ENCODE measurements at regions not wholly inside any gene's neighbourhood (a gene's known extent, or its start where the extent isn't known, plus 50 kb on each side); places are given as distances from the start of the nearest gene placed in this dataset.

DNA sequence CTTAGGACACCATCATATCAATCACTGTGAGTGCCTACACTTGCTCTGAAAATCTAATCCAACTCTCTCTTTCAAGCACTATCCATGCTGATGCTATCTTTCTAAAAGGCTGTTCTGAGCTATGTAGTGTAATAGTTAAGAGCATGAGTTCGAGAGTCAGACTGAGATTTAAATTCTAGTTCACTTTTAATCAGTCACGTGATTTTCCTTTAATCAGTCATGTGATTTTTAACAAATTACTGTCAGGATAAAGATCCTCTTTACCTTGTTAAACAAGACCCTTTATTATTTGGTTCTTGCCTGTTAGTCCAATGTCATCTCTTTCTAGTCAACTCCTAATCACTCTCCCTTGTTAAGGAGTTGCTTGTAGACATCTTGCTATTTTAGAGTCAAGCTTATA lies 653.0 kb downstream of the RPL10L start:
- CTCF ChIA-PET = no interaction called here

DNA sequence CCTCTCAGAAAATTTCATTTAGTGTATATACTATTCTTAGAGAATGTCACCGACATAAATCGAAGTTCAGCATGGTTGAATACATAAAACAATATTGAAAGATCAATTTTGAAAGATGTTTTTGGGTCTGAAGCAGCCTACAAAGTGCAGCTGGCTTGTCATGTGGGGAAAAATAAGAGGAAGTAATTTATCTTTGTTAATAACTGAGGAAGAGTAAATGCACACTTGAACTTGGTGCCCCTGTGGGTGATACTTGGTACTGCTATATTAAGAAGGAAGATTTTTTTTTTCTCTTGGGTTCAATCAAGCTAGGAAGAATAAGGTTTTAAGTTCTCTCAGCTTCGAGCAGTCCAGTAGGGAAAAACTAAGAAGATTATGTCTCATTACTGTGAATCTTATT lies 661.3 kb downstream of the RPL10L start:
- POLR2A ChIA-PET = no interaction called here
- WGBS (ENCODE audit: insufficient coverage) = 100% methylated on average over 2 of the region's 3 CpGs

More for the DNA sequence above, 653.0 kb downstream of the RPL10L start:
- DNase-seq = no peak
- no peaks in the 10 kb centered on the region for H3K36me3 ChIP-seq (ENCODE audit: control insufficient read depth in 4 of 4, insufficient read depth in 4 of 4, low read length in 3 of 4)
- no CpG with 5 or more reads among the region's 2 CpGs for WGBS (ENCODE audit: insufficient coverage)
- H3K27me3 ChIP-seq (replicated peaks in 2 of 5; ENCODE audit: control insufficient read depth in 4 of 5, insufficient read depth in 5 of 5, low read length in 4 of 5) = no peaks in the 10 kb centered on the region
- no peak overlapping the region for H3K4me3 ChIP-seq (ENCODE audit: control insufficient read depth in 1 of 7, extremely low read depth in 1 of 7, insufficient read depth in 4 of 7, low read depth in 2 of 7, low read length in 6 of 7)
- H3K4me1 ChIP-seq (ENCODE audit: control extremely low read depth in 1 of 4, control insufficient read depth in 4 of 4, insufficient read depth in 4 of 4, low read length in 3 of 4) = no peaks in the 10 kb centered on the region
- no peak overlapping the region for H3K27ac ChIP-seq (ENCODE audit: insufficient read depth in 1 of 2, low read depth in 1 of 2, low read length in 2 of 2, poor library complexity in 1 of 2, severe bottlenecking in 2 of 2)
- H3K9me3 ChIP-seq (ENCODE audit: control extremely low read depth in 1 of 5, control insufficient read depth in 4 of 5, insufficient read depth in 2 of 5, low read depth in 1 of 5, low read length in 4 of 5) = no peaks in the 10 kb centered on the region
- POLR2A ChIA-PET = no interaction called here

DNA sequence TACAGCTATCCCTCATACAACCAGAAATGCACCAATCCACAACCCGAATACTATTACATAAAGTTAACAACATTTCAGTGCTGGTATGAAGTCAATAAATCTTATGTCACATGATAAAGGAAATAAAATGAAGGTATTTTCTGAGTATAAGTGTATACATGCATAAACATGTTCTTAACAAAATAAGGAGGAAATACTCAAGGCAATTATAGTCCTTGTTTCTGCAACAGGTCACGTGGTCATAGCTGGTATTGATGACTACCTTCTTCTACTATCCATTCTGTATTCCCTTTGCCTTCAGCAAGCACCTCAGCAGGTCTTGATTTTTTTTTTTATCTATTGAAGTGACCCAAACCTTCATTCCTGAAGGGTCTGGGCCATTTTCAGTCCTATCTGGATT lies 675.6 kb downstream of the RPL10L start:
- no peaks in the 10 kb centered on the region for H3K27me3 ChIP-seq (replicated peaks in 2 of 5; ENCODE audit: control insufficient read depth in 4 of 5, insufficient read depth in 5 of 5, low read length in 4 of 5)
- no peaks in the 10 kb centered on the region for H3K4me1 ChIP-seq (ENCODE audit: control extremely low read depth in 1 of 4, control insufficient read depth in 4 of 4, insufficient read depth in 4 of 4, low read length in 3 of 4)
- no peaks in the 10 kb centered on the region for H3K9me3 ChIP-seq (ENCODE audit: control extremely low read depth in 1 of 5, control insufficient read depth in 4 of 5, insufficient read depth in 2 of 5, low read depth in 1 of 5, low read length in 4 of 5)
- CTCF ChIA-PET = no interaction called here
- POLR2A ChIA-PET = no interaction called here
- no peak overlapping the region for H3K4me3 ChIP-seq (ENCODE audit: control insufficient read depth in 1 of 7, extremely low read depth in 1 of 7, insufficient read depth in 4 of 7, low read depth in 2 of 7, low read length in 6 of 7)
- H3K27ac ChIP-seq (ENCODE audit: insufficient read depth in 1 of 2, low read depth in 1 of 2, low read length in 2 of 2, poor library complexity in 1 of 2, severe bottlenecking in 2 of 2) = no peak overlapping the region
- no peaks in the 10 kb centered on the region for H3K36me3 ChIP-seq (ENCODE audit: control insufficient read depth in 4 of 4, insufficient read depth in 4 of 4, low read length in 3 of 4)
- no peak for DNase-seq
- no CpG with 5 or more reads among the region's 2 CpGs for WGBS (ENCODE audit: insufficient coverage)

More for the DNA sequence above, 661.3 kb downstream of the RPL10L start:
- H3K27me3 ChIP-seq (replicated peaks in 2 of 5; ENCODE audit: control insufficient read depth in 4 of 5, insufficient read depth in 5 of 5, low read length in 4 of 5) = no peaks in the 10 kb centered on the region
- no peak for DNase-seq
- no peaks in the 10 kb centered on the region for H3K4me1 ChIP-seq (ENCODE audit: control extremely low read depth in 1 of 4, control insufficient read depth in 4 of 4, insufficient read depth in 4 of 4, low read length in 3 of 4)
- no peaks in the 10 kb centered on the region for H3K36me3 ChIP-seq (ENCODE audit: control insufficient read depth in 4 of 4, insufficient read depth in 4 of 4, low read length in 3 of 4)
- CTCF ChIA-PET = no interaction called here
- no peaks in the 10 kb centered on the region for H3K9me3 ChIP-seq (ENCODE audit: control extremely low read depth in 1 of 5, control insufficient read depth in 4 of 5, insufficient read depth in 2 of 5, low read depth in 1 of 5, low read length in 4 of 5)
- no peak overlapping the region for H3K4me3 ChIP-seq (ENCODE audit: control insufficient read depth in 1 of 7, extremely low read depth in 1 of 7, insufficient read depth in 4 of 7, low read depth in 2 of 7, low read length in 6 of 7)
- no peak overlapping the region for H3K27ac ChIP-seq (ENCODE audit: insufficient read depth in 1 of 2, low read depth in 1 of 2, low read length in 2 of 2, poor library complexity in 1 of 2, severe bottlenecking in 2 of 2)

GRCh38 chr14:45972416-45972815 lies 679.2 kb downstream of the RPL10L start:
- Histone ChIP-seq H3K4me1 (ENCODE audit: control extremely low read depth in 1 of 4, control insufficient read depth in 4 of 4, insufficient read depth in 4 of 4, low read length in 3 of 4) (no peaks in the 10 kb centered on the region), H3K27me3 (replicated peaks in 2 of 5; ENCODE audit: control insufficient read depth in 4 of 5, insufficient read depth in 5 of 5, low read length in 4 of 5) (no peaks in the 10 kb centered on the region), H3K36me3 (ENCODE audit: control insufficient read depth in 4 of 4, insufficient read depth in 4 of 4, low read length in 3 of 4) (no peaks in the 10 kb centered on the region), H3K27ac (ENCODE audit: insufficient read depth in 1 of 2, low read depth in 1 of 2, low read length in 2 of 2, poor library complexity in 1 of 2, severe bottlenecking in 2 of 2) (no peak overlapping the region), H3K9me3 (ENCODE audit: control extremely low read depth in 1 of 5, control insufficient read depth in 4 of 5, insufficient read depth in 2 of 5, low read depth in 1 of 5, low read length in 4 of 5) (no peaks in the 10 kb centered on the region), H3K4me3 (ENCODE audit: control insufficient read depth in 1 of 7, extremely low read depth in 1 of 7, insufficient read depth in 4 of 7, low read depth in 2 of 7, low read length in 6 of 7) (no peak overlapping the region)
- ChIA-PET CTCF (no interaction called here), POLR2A (no interaction called here)
- no peak for DNase-seq
- 87% methylated on average over 3 of the region's 4 CpGs for WGBS (ENCODE audit: insufficient coverage)

GRCh38 chr14:45970621-45971020 lies 681.0 kb downstream of the RPL10L start:
- Histone ChIP-seq H3K4me1 (ENCODE audit: control extremely low read depth in 1 of 4, control insufficient read depth in 4 of 4, insufficient read depth in 4 of 4, low read length in 3 of 4) (no peaks in the 10 kb centered on the region), H3K4me3 (ENCODE audit: control insufficient read depth in 1 of 7, extremely low read depth in 1 of 7, insufficient read depth in 4 of 7, low read depth in 2 of 7, low read length in 6 of 7) (no peak overlapping the region), H3K27ac (ENCODE audit: insufficient read depth in 1 of 2, low read depth in 1 of 2, low read length in 2 of 2, poor library complexity in 1 of 2, severe bottlenecking in 2 of 2) (no peak overlapping the region), H3K36me3 (ENCODE audit: control insufficient read depth in 4 of 4, insufficient read depth in 4 of 4, low read length in 3 of 4) (no peaks in the 10 kb centered on the region), H3K27me3 (replicated peaks in 2 of 5; ENCODE audit: control insufficient read depth in 4 of 5, insufficient read depth in 5 of 5, low read length in 4 of 5) (no peaks in the 10 kb centered on the region), H3K9me3 (ENCODE audit: control extremely low read depth in 1 of 5, control insufficient read depth in 4 of 5, insufficient read depth in 2 of 5, low read depth in 1 of 5, low read length in 4 of 5) (no peaks in the 10 kb centered on the region)
- DNase-seq = no peak
- POLR2A ChIA-PET = no interaction called here
- CTCF ChIA-PET = no interaction called here
- 100% methylated on average over 1 of the region's 1 CpG for WGBS (ENCODE audit: insufficient coverage)

- H3K4me3 ChIP-seq (ENCODE audit: control insufficient read depth in 1 of 7, extremely low read depth in 1 of 7, insufficient read depth in 4 of 7, low read depth in 2 of 7, low read length in 6 of 7) = no peak overlapping the region
- H3K27ac ChIP-seq (ENCODE audit: insufficient read depth in 1 of 2, low read depth in 1 of 2, low read length in 2 of 2, poor library complexity in 1 of 2, severe bottlenecking in 2 of 2) = no peak overlapping the region
- no peak for DNase-seq
- H3K36me3 ChIP-seq (ENCODE audit: control insufficient read depth in 4 of 4, insufficient read depth in 4 of 4, low read length in 3 of 4) = no peaks in the 10 kb centered on the region
- H3K4me1 ChIP-seq (ENCODE audit: control extremely low read depth in 1 of 4, control insufficient read depth in 4 of 4, insufficient read depth in 4 of 4, low read length in 3 of 4) = no peaks in the 10 kb centered on the region
- ChIA-PET CTCF (no interaction called here), POLR2A (no interaction called here)
- no peaks in the 10 kb centered on the region for H3K9me3 ChIP-seq (ENCODE audit: control extremely low read depth in 1 of 5, control insufficient read depth in 4 of 5, insufficient read depth in 2 of 5, low read depth in 1 of 5, low read length in 4 of 5)
- 100% methylated on average over 1 of the region's 1 CpG for WGBS (ENCODE audit: insufficient coverage)
- H3K27me3 ChIP-seq (replicated peaks in 2 of 5; ENCODE audit: control insufficient read depth in 4 of 5, insufficient read depth in 5 of 5, low read length in 4 of 5) = no peaks in the 10 kb centered on the region
Measured at GRCh38 chr14:45968037-45968436, 683.5 kb downstream of the RPL10L start.

DNA sequence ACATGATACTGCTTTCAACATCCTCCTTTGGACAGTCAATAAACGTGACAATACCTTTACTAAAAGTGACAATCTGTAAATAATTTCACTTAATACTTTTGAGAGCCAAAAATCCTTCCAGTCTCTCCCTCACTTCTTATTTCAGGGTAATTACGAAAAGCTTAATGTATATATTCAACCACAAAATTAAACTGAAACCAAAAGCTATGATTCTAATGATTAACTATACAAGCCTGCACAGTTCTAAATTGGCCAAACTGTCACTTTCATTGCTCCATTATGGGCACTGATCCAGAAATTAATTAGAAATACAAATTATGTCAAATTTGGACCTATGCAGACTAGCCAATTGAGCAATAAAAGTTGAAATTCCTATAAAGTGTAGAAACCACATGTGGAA lies 696.5 kb upstream of the MIS18BP1 start:
- Histone ChIP-seq H3K9me3 (ENCODE audit: control extremely low read depth in 1 of 5, control insufficient read depth in 4 of 5, insufficient read depth in 2 of 5, low read depth in 1 of 5, low read length in 4 of 5) (no peaks in the 10 kb centered on the region), H3K36me3 (ENCODE audit: control insufficient read depth in 4 of 4, insufficient read depth in 4 of 4, low read length in 3 of 4) (no peaks in the 10 kb centered on the region), H3K4me1 (ENCODE audit: control extremely low read depth in 1 of 4, control insufficient read depth in 4 of 4, insufficient read depth in 4 of 4, low read length in 3 of 4) (no peaks in the 10 kb centered on the region), H3K4me3 (ENCODE audit: control insufficient read depth in 1 of 7, extremely low read depth in 1 of 7, insufficient read depth in 4 of 7, low read depth in 2 of 7, low read length in 6 of 7) (no peak overlapping the region), H3K27me3 (replicated peaks in 2 of 5; ENCODE audit: control insufficient read depth in 4 of 5, insufficient read depth in 5 of 5, low read length in 4 of 5) (no peaks in the 10 kb centered on the region), H3K27ac (ENCODE audit: insufficient read depth in 1 of 2, low read depth in 1 of 2, low read length in 2 of 2, poor library complexity in 1 of 2, severe bottlenecking in 2 of 2) (no peak overlapping the region)
- ChIA-PET POLR2A (no interaction called here), CTCF (no interaction called here)
- no peak for DNase-seq
- 94% methylated on average over 2 of the region's 2 CpGs for WGBS (ENCODE audit: insufficient coverage)

DNA sequence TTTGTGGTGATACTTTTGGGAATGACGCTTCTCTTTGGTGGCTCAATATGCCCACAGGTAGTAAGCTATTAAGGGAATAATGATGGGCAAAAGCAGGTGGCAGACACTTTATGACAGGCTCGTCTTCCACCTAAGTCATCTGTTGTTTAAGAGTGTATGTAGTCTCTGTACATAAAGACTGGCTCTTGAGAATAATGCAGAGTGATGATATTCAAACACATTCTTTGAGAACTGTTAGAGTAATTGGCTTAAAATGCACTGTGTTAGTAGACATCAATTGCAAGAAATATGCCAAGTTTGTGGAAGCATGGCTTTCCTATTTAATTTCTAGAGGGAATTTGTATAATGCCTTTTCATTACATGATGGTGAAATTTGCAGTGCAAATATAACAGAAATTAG lies 694.8 kb upstream of the MIS18BP1 start:
- whole genome bisulfite sequencing (ENCODE audit: insufficient coverage) = 100% methylated on average over 2 of the region's 2 CpGs
- no peaks in the 10 kb centered on the region for H3K9me3 ChIP-seq (ENCODE audit: control extremely low read depth in 1 of 5, control insufficient read depth in 4 of 5, insufficient read depth in 2 of 5, low read depth in 1 of 5, low read length in 4 of 5)
- no peak overlapping the region for H3K27ac ChIP-seq (ENCODE audit: insufficient read depth in 1 of 2, low read depth in 1 of 2, low read length in 2 of 2, poor library complexity in 1 of 2, severe bottlenecking in 2 of 2)

More for the DNA sequence above, 694.8 kb upstream of the MIS18BP1 start:
- no peaks in the 10 kb centered on the region for H3K36me3 ChIP-seq (ENCODE audit: control insufficient read depth in 4 of 4, insufficient read depth in 4 of 4, low read length in 3 of 4)
- DNase-seq = no peak
- H3K4me1 ChIP-seq (ENCODE audit: control extremely low read depth in 1 of 4, control insufficient read depth in 4 of 4, insufficient read depth in 4 of 4, low read length in 3 of 4) = no peaks in the 10 kb centered on the region
- H3K4me3 ChIP-seq (ENCODE audit: control insufficient read depth in 1 of 7, extremely low read depth in 1 of 7, insufficient read depth in 4 of 7, low read depth in 2 of 7, low read length in 6 of 7) = no peak overlapping the region
- ChIA-PET POLR2A (no interaction called here), CTCF (no interaction called here)
- no peaks in the 10 kb centered on the region for H3K27me3 ChIP-seq (replicated peaks in 2 of 5; ENCODE audit: control insufficient read depth in 4 of 5, insufficient read depth in 5 of 5, low read length in 4 of 5)
